ENCODE measurements at regions not wholly inside any gene's neighbourhood (a gene's known extent, or its start where the extent isn't known, plus 50 kb on each side); places are given as distances from the start of the nearest gene placed in this dataset.

DNA sequence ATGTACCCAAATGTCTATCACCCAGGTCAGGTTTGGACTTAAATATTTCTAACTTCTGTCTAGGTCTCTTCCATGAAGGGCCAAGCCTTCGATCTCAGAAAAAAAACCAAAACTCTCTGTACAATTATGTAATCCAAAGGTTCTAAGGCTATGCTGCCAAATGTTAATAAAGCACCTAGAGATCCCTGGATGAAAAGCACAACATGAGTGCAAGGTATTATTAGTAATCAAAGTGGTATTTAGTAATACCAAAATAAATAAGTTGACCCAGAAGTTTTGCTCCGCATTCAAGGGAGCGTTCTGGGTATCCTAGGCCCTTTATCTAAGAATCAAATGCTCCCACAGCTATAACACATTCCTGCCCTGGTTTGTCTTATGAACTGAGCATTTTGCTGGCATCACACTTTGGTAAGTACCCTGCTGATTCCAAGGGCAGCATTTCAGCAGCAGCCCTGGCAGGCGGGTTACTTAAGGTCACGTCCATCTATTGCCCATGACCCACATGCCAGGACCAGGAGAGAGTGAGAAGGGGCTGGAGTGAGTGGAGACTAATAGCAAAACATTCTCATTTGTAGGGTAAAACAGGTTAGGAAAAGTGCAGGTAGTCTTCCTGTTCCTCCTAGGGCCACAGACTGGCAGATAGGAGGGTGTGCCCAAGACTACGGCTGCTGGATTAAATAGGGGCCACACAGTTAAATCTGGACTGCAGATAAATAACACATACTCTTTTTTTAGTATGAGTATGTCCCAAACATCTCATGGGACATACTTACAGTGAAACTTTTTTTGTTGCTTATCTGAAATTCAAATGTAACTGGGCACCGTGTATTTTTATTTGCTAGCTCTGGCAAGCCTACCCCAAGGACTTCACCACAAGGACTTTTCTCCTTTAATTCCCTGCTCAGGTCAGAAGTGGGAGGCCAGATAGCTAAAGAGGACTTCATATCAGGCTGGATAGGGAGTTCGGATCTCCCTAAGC, 76.0 kb upstream of the SNRK start:
- no peak for DNase-seq (ENCODE audit: extremely low read depth in 1 of 2, low read depth in 1 of 2)

DNA sequence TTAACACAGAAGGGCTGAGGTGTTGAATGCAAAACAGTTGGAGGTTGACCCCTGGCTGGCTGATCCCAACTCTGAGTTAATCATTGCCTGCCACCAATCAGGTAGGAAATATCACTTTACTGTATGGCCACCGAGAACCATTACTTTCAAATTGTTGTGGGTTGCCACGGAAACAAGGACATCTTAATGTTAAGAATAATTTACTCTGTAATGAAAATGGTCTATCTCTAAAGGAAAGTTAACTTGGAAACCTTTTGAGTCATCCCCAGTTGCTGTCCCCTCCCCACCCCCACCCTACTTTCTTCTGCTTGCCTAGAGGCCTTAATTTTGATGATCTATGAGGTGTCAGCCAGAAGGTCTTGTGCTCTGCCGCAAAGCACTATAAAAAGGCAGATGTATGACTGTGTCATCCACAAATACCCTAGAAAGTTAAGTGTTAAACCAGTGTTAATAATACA, 78.7 kb upstream of the SNRK start:
- no peak for DNase-seq (ENCODE audit: extremely low read depth in 1 of 2, low read depth in 1 of 2)

DNA sequence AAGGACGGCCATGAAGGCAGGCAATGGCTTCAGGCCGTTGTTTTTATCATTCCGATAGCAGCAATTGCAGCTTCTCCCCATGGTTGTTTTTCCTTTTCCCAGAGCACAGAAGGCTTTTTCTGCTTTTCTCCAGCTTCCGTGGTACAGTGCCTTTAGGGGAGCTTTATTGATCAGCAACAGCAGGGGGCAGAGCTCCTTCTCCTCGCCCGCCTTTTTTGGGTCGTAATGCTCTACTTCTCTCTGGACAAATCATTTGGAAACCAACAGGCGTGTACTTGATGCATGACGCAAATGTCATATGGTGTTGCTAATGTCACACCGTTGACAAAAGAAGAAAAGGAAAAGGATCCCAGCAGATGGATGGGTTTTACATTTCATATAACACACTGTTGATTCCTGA, 79.7 kb upstream of the SNRK start:
- no peak for DNase-seq (ENCODE audit: extremely low read depth in 1 of 2, low read depth in 1 of 2)

DNA sequence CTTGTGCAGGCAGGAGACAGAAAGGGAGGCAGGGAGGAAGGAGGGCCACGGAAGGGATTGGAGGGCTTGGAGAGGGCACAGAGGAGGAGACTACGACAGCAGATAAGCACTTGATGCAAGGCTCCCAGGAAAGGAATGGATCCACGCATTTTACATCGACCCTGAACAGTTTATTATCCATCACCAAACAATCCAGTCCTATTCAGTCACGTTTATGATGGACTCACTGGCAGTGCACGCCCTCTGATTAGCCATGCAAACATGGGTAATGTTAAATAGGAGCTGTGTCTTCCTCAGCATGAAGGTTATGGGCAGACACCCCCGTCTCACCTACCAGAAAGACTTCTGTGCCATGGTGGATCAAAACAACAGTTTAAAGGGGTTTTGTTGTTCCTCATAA, 80.2 kb upstream of the SNRK start:
- DNase-seq (ENCODE audit: extremely low read depth in 1 of 2, low read depth in 1 of 2) = no peak

DNA sequence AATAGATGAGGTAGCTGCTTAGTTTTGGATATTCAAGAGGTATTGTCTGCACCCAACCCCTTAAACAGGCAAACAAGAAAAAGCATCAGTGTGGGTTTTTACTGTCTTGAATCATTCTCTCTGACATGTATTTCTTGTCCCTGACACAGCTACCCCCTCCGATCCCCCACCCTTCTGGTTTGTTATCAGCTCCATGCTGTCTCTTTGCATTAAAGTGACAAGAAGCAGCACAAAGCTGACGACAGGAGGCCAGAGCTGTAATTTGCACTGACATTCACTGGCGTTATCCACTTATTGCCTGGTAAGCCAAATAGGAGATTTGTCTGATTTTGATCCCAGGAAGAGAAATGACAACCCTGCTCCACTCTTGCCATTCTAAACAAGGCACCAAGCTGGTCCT, 83.3 kb upstream of the SNRK start:
- no peak for DNase-seq (ENCODE audit: extremely low read depth in 1 of 2, low read depth in 1 of 2)

DNA sequence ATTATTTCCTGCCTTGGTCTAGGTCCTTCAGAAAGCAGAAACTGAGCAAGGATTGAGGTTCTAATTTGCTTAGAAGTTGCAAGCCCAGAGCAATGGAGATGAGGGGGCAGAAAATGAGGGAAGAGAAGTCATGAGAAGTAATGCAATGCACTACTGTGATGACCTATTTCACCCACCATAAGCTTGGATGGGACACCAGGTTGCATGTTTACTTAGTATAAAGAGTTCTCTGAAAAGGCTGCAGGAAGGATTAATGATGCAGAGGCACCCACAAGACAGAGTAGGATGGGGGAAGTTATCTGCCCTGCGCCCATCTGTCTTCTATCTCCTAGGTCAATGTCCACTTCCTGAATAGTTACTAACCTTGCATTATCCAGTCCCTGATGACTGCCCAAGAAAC, 84.8 kb upstream of the SNRK start:
- no peak for DNase-seq (ENCODE audit: extremely low read depth in 1 of 2, low read depth in 1 of 2)

DNA sequence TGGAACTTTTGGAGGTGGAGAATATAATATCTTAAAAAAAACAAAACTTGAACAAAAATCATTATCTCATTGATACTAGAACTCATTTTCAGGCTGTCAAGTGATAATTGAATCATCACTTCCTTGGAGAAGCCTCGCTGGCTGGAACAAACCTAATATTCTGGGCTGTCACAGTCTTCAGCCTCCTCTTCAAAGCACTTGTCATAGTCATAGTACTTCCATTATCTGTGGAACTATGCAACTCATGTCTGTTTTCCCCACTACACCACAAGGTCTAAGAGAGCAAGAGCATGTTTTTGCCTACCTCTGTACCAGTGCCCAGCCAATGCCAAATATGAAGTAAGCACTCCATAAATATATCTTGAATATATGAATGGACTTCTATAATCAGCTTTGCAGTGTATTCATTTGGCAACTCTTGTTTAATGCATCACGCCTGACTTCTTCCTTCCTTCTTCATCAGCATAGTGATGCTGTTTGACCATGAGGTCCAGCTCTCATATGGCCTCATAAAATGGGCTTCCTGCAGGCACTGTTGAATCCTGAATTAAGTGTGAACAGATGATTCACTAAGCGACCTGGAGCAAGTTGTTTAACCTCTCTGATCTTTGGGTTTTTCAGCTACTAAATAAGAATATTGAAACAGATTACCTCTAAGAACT, 86.6 kb upstream of the SNRK start:
- no peak for DNase-seq (ENCODE audit: extremely low read depth in 1 of 2, low read depth in 1 of 2)

DNA sequence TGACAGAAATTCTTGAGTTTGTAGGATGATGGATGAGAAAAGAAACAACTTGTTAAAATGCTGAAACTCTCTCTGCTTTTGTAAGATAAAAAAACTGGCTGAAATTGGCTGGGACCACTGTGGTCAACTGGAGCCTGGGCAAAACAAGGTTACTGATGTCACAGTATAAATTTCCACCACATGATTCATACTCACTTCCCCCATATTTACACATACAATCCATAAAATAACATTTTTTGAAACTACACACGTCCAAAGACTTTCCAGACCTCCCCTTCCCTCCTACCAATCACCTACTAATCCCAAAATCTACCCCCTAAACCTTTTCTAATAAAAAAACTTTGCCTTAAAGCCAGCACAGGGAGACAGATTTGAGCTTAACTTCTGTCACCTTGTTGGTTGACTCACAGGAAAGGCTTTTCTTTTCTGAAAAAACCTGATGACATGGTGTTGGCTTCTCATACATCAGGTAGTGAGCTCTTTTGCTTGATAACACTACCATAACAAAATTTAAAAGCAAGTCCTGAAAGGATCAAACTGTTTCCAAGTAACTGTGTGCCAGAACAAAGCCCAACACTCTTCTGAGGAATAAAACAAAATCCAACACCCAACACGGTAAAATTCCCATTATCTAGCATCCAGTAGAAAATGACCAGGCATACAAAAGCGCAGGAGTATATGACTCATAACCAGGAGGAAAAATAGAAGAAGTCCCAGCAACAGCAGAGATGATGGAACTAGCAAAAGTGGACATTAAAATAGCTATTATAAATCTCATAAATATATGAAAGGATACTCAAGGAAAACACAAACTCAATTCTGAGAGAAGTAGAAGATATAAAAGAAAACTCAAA, 87.3 kb upstream of the SNRK start:
- no peak for DNase-seq (ENCODE audit: extremely low read depth in 1 of 2, low read depth in 1 of 2)

DNA sequence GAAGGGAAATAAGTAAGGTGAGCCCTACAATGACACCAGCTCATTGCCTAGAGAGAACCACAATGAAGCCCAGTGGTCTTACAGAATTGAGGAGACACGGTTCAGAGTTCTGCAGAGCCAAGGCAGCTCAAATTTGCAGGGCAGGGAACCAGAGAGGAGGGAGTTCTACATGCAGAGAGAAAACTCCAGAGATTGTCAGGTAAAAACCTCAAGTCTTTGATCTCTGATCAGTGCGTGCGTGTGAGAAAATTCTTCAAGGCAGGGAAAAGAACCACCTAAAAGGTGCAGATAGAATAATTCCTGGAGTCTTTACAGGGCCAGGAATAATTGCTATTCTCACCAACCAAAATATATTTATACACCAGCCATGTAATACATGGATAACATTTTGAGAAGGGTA, 88.0 kb upstream of the SNRK start:
- DNase-seq (ENCODE audit: extremely low read depth in 1 of 2, low read depth in 1 of 2) = no peak

DNA sequence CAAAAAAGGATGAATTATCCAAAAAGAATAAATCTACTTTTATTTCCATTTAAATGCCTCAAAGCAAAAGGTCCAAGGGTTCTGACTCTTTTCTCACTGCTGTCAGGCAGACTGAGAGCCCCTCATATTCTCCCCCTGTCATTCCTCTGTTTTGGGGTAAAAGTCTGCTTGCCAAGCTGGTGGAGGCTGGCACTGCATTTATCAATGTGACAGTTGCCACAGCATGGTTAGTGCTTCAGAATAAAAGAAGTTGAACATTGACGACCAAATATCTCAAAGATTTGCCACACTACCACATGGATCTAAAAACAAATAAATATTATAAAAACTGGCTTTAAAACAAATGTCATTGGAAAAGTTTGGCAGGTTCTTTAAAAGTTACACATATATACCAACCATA, 89.2 kb upstream of the SNRK start:
- no peak for DNase-seq (ENCODE audit: extremely low read depth in 1 of 2, low read depth in 1 of 2)

DNA sequence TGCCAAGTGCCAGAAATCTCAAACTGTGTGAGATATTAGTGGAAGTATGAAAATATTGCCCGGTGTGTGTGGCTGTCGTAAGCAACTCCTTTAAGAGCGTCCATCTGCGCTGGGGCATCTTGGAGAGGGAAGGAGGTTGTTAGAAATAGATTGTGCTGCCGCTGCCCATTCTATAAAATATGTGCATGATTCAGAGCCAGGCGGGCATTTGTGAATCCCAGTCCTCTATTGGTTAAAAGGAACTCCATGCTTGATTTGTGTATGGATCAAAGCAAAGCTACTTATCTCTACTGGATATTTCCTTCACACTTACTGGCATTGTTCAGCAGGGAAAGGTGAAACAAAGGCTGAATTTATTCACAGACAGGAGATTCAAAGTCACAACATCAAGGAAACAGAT, 89.6 kb upstream of the SNRK start:
- no peak for DNase-seq (ENCODE audit: extremely low read depth in 1 of 2, low read depth in 1 of 2)

DNA sequence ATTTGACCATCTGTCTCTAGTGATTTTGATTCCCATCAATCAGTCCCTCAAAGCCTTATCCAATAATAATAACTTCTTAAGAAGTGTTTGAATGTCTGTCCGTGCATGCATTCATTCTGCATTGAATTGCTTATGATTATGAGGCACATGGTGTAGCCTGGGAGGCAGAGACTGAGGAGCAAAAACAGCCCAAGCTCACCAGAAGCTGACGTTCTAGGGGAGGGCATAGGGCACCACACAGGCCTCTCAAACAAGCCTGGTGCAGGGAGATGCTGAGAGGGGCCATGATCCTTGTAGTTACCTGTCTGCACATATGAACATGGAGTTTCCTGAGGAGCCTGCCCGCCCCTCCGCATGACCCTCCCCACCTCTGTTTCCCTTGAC, 89.2 kb upstream of the POMGNT2 start:
- DNase-seq (ENCODE audit: extremely low read depth in 1 of 2, low read depth in 1 of 2) = no peak

DNA sequence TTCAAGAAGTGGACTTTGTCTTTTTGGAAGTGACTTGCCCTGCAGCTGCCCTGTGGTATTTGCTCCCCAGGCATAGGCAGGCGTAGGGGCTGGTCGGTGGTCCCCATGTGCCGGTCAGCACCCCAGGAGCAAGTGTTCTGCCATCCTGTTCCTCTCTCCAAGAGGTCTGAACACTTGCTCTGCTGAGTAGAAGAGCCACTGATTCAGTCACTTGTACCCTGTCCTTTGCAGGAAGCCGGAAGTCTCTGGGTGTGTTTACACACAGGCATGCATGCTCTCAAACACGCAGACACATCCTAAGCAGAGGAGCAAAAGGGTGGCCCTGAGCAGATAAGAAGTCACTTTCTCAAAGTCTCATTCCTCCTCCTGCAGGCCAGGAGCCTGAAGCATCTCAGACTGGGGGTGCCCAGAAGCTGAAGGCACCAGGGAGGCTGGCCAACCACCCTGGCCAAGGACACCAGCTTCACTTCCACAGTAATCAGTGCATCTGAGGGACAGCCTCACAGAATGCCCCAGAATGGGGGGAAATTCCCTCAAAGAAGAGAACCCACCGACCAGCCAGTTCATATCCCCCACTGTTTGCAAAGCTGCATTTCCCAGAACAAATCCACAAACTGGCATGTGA, 88.7 kb upstream of the POMGNT2 start:
- DNase-seq (ENCODE audit: extremely low read depth in 1 of 2, low read depth in 1 of 2) = no peak

DNA sequence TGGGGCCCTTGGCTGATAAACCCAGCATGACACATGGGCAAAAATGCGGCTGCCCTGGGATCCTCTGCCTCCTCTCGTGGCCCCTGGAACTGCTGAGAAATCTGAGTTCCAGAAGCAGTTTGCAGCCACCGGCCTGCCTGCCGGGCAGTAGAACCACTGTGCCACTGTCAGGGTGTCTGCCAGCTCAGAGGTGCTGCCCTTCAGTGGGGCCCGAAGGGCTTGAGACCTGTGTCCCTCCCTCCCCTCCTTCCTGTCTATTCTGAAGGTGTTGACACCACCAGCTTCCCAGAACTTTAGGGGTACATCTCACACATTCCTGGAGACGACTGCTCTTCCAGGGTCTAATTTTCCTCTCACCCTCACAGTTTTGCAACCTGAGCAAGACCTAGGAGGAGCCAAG, 88.2 kb upstream of the POMGNT2 start:
- DNase-seq (ENCODE audit: extremely low read depth in 1 of 2, low read depth in 1 of 2) = no peak

DNA sequence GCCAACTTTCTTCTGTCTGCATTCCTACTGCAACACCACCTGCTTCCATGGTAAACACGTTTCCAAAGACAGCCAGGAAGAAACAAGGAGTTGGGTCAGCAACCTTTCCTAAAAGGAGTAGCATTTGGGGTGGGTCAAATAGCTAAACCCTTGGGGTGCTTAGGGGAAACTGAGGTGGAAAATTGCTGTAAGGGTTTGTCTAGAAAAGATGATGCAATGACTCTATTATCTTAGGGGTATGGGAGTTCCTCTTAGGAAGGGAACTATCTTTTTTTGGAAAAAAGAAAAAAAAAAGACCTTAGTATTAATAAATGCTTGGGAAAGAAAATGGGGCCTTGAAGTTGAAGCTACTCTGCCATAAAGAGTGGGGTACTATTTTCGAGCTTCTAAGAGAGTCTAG, 86.1 kb upstream of the POMGNT2 start:
- no peak for DNase-seq (ENCODE audit: extremely low read depth in 1 of 2, low read depth in 1 of 2)

DNA sequence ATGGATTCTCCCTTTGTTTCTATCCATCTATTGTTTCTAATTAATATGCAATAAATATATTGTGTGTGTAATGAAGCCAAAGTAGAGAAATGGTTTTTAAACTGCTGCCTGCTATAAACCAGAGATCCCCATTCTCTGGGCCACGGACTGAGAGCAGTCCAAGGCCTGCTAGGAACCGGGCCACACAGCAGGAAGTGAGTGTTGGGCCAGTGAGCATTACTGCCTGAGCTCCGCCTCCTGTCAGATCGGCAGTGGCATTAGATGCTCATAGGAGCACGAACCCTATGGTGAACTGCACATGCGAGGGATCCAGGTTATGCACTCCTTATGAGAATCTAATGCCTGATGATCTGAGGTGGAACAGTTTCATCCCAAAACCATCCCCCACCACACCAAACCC, 85.2 kb upstream of the POMGNT2 start:
- DNase-seq (ENCODE audit: extremely low read depth in 1 of 2, low read depth in 1 of 2) = no peak

DNA sequence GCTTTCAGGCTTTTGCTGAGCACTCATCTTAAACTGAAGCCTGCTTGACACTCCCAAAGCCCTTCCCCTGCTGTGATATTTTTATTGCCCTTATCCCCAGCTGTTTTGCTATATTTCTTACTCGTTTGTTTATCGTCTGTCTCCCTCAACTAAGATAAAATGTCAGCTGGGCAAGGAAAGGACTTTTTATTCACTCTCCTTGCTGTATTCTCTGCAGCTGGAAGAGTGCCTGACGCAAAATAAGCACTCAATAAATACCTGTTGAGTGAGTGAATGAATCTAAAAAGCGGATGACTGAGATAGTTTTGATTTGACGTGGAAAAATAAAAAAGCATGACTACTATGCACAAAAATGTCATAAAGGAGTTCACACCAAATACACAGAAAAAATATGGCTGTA, 84.8 kb upstream of the POMGNT2 start:
- no peak for DNase-seq (ENCODE audit: extremely low read depth in 1 of 2, low read depth in 1 of 2)

DNA sequence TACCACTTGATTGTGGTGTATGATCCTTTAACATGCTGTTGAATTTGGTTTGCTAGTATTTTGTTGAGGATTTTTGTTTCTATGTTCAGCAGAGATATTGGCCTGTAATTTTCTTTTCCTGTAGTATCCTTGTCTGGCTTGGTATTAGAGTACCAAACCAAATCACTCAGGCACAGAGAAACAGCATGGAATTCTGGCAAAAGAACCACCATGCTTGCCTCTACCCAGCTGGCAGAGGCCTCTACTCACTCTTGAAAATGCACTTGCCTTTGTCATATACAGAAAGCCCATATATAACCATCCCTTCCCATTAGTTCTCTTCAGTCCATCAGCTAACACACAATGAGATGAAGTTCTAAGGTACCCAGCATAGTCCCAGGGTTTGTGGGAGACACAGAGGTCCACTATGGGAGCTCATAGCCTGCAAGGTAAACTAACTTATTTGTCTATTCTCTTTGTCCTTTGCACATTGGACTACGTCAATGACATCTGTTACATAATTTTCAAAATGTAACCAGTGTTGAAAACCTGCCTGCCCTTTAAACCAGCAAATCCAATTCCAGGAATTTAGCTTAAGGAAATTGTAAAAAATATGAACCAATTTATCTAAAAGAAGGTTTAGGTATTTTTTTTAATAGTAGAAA, 82.1 kb upstream of the POMGNT2 start:
- DNase-seq (ENCODE audit: extremely low read depth in 1 of 2, low read depth in 1 of 2) = no peak

DNA sequence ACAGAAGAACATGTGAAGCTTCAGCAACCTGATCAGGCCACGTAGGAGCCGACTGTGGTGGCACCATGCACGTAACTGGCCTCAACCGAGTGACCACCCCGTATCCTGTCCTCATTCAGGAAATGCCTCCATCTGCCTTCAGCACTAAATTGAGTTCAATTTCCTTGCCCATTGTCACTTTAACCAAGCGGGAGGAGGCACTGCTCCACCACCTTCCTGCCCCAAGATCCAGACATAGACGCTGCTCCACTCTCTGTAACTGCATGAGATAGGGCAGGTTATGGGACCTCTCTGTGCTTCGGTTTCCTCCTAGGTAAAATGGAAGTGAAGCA, 80.1 kb upstream of the POMGNT2 start:
- DNase-seq (ENCODE audit: extremely low read depth in 1 of 2, low read depth in 1 of 2) = no peak

DNA sequence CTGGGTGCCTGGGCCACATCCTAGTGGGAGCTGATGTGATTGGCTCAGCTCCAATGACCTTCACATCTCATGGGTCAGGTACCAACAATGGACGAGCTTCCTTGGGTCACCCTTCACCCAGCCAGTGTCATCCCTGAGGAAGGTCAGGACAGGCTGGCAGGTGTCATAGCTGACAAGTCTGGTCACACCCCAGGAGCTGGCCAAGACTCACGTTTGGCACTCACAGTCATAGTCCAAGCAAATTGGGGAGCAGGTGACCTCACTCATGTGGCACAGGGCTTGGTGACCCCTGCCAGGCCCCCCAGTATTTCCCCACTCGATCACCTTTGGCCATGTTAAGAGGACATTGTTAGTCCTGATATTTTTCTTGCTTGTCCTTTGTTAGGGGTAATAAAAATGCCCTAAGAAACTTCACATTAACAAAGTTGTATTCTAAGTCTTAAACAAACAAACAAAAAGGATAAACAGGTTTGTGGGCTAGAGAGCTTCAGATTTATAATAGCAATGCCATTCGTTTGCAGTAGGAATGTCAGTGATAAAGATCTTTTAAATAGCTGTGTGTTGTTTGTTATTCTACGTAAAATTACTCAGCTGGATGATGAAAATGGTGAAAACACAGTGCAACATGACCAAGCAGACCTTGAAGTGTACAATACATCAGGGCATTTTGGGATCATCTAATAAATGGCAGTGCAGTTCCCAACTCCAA, 79.5 kb upstream of the POMGNT2 start:
- DNase-seq (ENCODE audit: extremely low read depth in 1 of 2, low read depth in 1 of 2) = no peak

Measured in activated CD8-positive, alpha-beta memory T cell treated with anti-CD3 and anti-CD28 coated beads for 1 hour (primary cell).